ENCODE measurements at regions not wholly inside any gene's neighbourhood (a gene's known extent, or its start where the extent isn't known, plus 50 kb on each side); places are given as distances from the start of the nearest gene placed in this dataset.
A peak's percentile ranks its signal among the peaks of the same experiment; 100 is the strongest.

GRCh38 chr7:22586101-22586785 is 86.3 kb upstream of the STEAP1B start:
- no peak for DNase-seq

- no peak for DNase-seq
These were observed 84.2 kb upstream of the STEAP1B start for GRCh38 chr7:22584179-22584578.

- no peak for DNase-seq
These were observed 83.1 kb upstream of the STEAP1B start for GRCh38 chr7:22582863-22583622.

GRCh38 chr7:22581099-22581498 is 81.1 kb upstream of the STEAP1B start:
- DNase-seq: no peak

GRCh38 chr7:22579961-22580360 is 80.0 kb upstream of the STEAP1B start:
- no peak for DNase-seq

- no peak for DNase-seq
These were observed 78.2 kb upstream of the STEAP1B start for GRCh38 chr7:22578007-22578733.

GRCh38 chr7:22577470-22578001 is 77.5 kb upstream of the STEAP1B start:
- DNase-seq: no peak

GRCh38 chr7:22576612-22577469 is 76.9 kb upstream of the STEAP1B start:
- no peak for DNase-seq

GRCh38 chr7:22574754-22575520 is 74.9 kb upstream of the STEAP1B start:
- DNase-seq: no peak

- no peak for DNase-seq
These were observed 72.9 kb upstream of the STEAP1B start for GRCh38 chr7:22572937-22573336.

GRCh38 chr7:22572292-22572691 is 72.3 kb upstream of the STEAP1B start:
- DNase-seq: no peak

GRCh38 chr7:22571766-22572165 is 71.8 kb upstream of the STEAP1B start:
- no peak for DNase-seq

GRCh38 chr7:22569586-22570321 is 69.8 kb upstream of the STEAP1B start:
- no peak for DNase-seq

GRCh38 chr7:22566592-22566991 is 66.6 kb upstream of the STEAP1B start:
- no peak for DNase-seq

GRCh38 chr7:22566176-22566575 is 66.2 kb upstream of the STEAP1B start:
- DNase-seq: no peak

GRCh38 chr7:22565315-22565811 is 65.4 kb upstream of the STEAP1B start:
- DNase-seq: no peak

GRCh38 chr7:22564511-22565045 is 64.6 kb upstream of the STEAP1B start:
- no peak for DNase-seq

- no peak for DNase-seq
These were observed 63.7 kb upstream of the STEAP1B start for GRCh38 chr7:22563621-22564241.

- DNase-seq: peak; percentile 26
These were observed 63.1 kb upstream of the STEAP1B start for GRCh38 chr7:22563032-22563501.
